ENCODE measurements at regions not wholly inside any gene's neighbourhood (a gene's known extent, or its start where the extent isn't known, plus 50 kb on each side); places are given as distances from the start of the nearest gene placed in this dataset.
A peak's percentile ranks its signal among the peaks of the same experiment; 100 is the strongest.

DNA sequence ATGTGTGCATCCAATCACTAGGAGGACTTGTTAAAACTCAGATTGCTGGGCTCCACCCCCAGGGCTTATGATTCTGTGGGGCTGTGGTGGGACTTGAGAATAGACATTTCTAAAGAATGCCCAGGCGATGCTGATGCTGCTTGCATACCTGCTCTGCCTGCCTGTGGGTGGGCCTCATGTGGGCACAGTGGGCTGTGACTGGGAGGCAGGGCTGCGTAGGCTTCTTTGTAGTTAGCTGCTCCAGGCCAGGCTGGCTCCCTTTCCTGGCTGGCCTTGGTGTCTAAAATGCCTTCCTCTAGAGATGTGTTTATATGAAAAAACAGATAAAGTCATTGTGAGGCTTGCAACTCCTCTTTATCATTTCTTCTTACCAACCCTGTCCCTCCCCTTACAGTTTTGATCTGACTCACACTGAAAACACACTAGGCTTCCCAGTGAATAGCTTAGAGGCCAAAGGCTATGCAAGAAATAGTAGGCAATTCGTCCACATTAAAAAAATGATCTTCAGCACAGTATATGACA, 495.5 kb upstream of the MAP3K7 start:
- DNase-seq, result no peak

DNA sequence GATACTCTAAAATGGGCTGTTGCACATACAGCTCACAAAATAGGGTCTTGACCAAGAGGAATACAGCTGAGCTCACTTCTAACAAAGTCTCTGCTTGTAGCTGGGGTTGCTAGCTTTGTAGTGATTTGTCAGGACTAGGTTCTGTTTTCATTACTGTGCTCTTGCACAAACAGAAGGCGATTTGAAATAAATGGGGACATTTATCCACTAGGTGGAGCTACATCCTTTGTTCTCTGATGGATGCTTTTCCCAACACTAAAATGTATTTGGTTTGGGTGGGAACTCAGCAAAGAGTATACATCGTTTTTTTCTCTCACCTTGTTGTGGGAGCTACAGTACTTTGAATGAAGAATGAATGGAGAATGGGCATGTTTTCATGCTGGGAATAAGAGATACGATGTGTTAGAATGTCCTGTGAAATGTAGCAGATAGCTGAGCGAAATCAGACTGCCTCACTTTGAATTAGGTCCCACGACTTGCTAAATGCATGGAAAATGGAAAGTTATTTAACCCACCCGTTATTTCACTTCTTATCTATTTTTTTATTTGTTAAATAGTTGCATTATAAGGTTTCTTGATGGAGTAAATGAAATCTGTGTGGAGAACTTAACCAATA, 494.7 kb upstream of the MAP3K7 start:
- DNase-seq, result peak; percentile 70

DNA sequence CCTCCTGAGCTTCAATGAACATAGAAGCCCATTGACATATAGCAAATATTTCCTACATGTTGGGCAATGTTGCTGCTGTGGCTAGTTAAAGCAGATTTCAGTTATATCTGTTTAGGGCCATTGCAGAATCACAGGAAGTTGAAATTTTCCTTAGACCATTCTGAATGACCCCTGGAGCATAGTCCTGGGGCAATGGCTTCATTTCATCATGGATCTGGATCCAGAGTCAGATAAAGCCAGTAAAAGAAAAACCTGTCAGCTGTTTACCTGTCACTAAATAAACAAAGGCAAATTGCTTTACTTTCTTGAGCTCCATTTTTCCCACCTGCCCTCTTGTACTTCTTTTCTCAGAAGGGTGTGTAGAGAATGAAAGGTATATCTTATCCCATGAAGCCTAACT, 494.0 kb upstream of the MAP3K7 start:
- DNase-seq, result no peak

DNA sequence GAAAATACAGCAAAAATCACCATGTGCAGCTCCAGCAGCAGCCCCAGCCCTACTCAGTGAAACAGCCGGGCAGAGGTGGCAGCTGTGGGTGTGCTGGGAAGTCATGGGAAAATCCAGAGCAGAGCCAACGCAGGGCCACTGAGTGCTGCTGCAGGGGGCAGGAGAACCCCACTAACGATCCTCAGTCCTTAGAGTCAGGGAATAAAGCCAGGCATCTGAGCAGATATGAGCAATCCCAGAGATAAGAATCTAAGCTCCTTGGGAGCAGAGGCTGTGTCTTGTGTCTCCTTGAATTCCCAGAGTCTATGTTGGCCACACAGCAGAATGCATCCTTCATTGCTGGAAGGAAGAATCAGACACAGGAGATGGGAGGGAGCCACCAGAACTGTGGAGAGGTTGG, 493.1 kb upstream of the MAP3K7 start:
- DNase-seq, result no peak

DNA sequence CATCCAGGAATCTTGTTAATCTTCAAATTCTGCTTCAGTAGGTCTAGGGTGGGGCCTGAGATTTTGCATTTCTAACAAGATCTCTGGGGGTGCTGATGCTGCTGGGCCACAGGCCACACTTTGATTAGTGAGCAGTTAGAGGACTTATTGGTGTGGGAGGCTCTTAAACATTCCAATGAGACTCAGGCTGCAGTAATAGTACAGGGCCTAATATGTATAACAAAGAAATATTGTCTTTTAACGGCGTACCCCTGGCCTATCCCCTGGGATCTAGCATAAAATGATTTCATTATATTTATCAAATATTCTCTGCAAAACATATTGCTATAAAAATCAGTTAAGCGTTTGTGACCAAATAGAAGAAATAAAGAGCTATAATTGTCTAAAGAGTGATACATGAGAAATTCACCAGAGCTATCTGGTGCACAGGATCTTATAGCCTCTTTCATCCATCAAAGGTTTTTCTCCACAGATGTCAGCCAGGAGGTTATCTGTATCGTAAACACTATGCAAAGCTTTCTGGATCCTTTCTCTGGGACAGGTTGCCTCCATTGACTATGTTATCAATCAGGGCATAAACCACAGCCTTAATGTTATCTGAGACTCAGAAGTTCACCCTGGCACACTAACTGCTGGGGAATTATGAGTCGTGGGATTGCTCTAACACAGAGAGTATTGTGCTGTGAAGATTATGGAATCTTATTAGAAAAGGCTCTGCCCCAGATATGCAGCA, 488.5 kb upstream of the MAP3K7 start:
- no peak for DNase-seq

DNA sequence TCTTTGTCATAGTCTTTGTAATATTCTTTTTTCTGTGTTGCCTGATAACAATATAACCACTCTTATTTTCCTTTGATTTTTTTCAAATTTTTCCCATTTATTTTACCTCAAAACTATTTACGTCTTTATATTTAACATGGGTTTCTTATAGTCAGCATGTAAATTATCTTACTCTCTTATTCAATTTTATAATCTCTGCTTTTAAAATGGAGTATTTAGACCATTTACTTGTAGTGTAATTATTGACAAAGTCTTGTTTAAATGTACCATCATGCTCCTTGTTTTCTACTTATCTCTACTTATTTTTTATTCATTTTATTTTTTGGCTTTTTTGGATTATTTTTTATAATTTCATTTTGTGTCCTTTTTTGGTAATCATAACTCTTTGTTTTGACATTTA, 476.5 kb upstream of the MAP3K7 start:
- DNase-seq, result no peak

DNA sequence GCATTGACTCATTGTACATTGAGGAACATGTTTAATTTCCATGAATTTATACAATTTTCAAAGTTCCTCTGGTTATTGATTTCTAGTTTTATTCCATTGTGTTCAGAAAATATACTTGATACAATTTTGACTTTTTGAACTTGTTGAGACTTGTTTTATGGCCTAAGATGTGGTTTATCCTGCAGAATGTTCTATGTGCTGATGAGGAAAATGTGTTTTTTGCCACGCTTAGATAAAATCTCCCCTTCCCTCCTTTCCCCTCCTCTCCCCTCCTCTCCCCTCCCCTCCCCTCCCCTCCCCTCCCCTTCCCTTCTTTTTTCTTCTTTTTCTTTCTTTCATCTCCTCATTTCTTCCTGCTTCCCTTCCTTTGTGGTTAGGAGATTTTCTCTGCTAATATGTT, 470.8 kb upstream of the MAP3K7 start:
- no peak for DNase-seq

DNA sequence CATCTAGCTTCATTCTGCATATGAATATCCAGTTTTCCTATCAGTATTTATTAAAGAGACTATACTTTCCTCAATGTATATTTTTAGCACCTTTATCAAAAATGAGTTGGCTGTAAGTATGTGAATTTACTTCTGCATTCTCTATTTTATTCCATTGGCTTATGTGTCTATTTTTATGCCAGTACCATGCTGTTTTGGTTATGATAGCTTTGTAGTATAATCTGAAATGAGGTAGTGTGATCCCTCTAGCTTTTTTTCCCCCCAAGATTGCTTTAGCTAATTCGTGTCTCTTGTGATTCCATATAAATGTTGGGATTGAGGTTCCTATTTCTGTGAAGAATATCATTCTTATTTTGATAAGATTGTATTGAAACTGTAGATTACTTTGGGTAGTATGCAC, 469.1 kb upstream of the MAP3K7 start:
- no peak for DNase-seq

DNA sequence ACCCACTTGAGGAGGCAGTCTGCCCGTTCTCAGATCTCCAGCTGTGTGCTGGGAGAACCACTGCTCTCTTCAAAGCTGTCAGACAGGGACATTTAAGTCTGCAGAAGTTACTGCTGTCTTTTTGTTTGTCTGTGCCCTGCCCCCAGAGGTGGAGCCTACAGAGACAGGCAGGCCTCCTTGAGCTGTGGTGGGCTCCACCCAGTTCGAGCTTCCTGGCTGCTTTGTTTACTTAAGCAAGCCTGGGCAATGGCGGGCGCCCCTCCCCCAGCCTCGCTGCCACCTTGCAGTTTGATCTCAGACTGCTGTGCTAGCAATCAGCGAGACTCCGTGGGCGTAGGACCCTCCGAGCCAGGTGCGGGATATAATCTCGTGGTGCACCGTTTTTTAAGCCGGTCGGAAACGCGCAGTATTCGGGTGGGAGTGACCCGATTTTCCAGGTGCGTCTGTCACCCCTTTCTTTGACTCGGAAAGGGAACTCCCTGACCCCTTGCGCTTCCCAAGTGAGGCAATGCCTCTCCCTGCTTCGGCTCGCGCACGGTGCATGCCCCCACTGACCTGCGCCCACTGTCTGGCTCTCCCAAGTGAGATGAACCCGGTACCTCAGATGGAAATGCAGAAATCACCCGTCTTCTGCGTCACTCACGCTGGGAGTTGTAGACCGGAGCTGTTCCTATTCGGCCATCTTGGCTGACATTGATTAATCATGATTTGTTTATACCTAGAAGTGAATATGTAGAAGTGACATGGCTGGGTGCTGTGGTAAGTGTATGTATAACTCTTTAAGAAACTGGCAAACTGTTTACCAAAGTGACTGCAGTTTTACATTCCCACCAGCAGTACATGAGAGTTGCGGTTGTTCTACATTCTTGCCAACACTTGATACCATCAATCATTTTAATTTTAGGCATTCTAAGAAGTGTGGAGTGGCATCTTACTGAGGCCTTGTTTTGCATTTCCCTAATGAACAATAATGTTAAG, 465.9 kb upstream of the MAP3K7 start:
- peak; percentile 18 for DNase-seq

DNA sequence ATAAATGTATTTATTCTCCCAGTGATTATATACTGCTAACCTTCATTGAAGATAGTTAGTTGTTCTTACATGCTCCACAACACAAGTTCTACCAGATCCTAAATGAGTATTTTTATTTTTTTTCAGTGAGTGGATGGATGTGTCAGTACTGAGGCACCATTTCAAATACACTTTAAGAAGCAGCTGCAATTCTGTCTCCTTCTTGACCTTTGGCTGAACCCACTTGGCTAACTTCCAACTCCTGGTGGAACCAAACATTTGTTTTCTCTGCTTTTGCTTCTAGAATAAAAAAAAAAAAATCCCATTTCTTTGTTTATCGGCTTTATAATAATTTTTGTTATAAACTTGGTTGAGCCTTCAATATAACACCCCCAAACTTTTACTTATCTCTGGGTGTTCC, 458.3 kb upstream of the MAP3K7 start:
- DNase-seq, result no peak

DNA sequence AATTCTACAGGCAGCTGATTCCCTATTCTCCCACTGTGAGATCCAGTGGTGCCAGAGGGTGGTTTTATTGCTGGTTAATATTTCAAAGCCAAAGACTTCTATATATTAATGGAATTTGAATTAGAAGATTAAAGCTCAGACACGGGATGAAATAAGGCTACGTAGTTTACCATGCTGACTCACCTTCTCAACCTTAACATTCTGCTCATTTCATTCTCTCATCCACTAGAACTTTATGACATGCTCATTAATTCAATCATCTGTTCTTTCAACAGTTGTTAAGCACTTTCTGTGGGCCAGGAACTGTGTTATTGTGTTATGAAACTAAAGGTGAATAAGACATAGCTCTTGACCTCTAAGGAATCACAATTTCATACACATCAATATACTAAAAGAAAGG, 456.9 kb upstream of the MAP3K7 start:
- no peak for DNase-seq

DNA sequence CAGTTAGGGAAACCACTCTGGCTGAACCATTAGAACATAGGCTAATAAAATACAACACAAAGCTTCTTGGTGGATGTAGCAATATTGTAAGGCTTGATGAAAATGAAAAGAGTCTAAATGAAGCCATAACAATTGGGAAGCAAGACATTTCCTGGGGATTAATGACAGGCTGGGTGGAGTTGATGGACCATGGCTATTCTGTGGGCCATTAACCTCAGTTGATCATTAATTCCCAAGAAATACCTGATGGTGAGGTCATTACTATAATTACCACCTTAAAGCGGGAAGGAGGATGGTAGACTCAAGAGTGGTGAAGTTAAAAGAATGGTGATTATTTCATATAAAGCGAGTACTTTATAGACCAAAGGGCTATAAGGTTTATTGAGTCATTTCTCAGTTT, 455.8 kb upstream of the MAP3K7 start:
- DNase-seq, result no peak

DNA sequence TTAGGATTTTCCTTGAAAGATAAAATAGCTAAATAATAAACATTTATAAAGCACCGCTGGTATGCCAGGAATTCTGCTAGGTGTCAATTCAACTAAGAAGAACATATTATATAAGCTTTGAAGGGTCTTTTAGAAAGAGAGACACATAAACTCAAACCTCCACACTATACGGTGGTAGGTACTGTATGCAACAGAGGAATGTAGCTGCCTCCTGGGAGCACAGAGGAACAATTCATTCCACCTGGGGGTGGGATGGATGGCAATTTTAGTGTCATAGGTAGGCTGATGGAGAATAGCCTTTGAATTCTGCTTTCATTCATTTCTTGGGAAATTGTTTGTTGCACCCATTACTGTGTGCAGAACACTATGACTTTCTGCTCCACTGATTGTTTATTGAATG, 447.1 kb upstream of the MAP3K7 start:
- DNase-seq, result no peak

DNA sequence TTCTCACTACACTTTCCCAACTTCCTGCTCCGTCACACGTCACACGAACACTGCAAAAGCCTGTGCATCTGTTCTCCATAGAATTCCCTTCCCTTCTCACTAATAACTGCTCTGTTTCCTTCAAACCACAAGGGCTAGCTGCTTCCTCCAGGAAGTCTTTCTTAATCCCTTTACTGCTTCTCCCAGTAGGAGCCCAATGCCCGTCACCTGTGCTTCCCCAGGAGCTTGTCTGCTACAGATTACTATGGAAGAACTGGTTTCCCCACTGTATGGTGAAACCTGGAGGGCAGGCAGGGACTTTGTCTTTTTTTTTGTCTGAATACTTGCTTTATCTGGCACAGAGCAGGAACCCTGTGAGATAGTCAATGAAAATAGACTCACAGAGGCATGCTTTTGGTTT, 444.7 kb upstream of the MAP3K7 start:
- no peak for DNase-seq

DNA sequence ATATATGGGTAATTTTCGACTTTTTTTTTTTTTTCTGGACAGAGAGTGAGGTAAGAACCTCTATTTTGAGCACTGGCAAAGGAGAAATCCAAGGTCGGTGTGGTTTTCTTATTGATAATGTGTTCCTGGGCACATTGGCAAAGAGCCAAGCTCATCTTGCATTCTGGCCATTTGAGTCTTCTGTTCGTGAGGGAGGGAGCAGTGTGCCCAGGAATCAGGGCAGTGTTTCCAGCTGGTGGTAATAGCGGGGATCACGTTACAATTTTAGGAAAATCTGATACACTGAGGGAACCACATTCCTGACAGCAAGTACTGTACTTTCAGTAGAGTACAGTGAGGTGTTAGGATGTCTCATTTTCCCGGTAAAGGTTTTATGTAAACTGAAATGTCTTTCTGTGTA, 442.3 kb upstream of the MAP3K7 start:
- peak; percentile 39 for DNase-seq

DNA sequence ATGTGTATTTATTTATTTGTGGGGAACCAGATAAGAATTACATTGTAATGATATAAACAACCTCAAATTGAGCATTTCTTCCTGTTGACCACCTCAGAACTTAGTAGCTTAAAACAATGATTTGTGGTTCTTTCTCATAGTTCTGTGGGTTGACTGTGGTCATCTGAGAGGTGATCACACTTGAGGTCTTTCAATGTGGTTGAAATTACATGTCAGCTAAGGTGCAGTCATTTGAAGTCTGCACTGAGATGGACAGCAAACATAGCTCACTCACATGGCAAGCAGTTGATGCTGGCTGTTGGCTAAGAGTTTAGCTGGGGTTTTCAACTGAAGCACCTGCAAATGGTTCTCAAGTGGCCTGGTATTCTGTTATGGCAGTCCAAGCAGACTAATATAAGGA, 436.7 kb upstream of the MAP3K7 start:
- no peak for DNase-seq

DNA sequence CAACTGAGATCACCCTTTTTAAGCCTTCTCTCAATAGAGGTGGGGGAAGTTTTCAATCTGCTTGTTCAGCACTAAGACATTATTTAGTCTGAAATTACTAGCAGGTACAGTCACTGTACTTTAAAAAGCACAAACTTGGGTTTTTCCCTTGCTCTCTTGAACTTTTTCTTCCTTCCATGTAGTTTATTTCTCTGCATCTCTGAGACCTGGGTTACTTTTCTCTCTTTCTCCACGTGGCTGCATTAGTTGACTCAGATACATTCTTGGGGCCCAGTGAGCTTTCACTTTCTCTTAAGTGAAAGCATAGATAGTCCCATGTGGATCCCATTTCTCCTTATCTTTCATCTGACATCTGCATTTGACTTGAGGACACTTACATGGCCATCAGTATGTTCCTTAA, 433.9 kb upstream of the MAP3K7 start:
- no peak for DNase-seq

DNA sequence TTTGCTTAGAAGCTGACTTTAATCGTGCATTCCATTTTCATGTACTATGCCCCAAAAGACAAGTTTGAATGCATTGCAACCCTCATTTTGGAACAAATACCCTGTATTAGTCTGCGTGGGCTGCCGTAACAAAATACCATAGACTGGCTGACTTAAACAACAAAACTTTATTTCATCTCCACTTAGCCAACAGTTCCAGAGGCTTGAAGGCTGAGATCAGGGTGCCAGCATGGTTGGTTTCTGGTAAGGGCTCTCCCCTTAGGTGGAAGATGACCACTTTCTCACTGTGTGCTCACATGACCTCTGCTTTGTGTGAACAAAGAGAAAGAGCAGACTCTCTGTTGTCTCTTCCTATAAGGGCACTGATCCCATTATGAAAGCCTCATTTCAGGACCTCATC, 431.7 kb upstream of the MAP3K7 start:
- DNase-seq, result no peak

DNA sequence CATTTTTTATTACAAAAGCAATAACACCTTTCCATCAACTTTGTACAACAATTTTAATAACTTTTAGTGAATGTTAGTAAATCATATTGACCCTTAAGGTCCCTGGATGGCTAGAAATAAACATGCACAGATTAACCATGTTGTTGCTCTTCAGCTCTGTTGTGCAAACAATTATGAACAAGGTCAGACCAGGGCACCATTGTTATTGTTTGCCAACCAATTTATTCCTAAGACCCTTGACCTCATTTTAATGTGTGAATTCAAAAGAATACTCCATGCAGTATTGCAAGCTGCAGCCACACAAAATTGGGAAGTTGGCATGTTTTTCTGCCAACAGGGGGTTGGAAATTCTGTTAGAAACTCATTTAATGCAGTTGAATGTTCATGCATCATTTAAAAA, 426.6 kb upstream of the MAP3K7 start:
- DNase-seq, result no peak

DNA sequence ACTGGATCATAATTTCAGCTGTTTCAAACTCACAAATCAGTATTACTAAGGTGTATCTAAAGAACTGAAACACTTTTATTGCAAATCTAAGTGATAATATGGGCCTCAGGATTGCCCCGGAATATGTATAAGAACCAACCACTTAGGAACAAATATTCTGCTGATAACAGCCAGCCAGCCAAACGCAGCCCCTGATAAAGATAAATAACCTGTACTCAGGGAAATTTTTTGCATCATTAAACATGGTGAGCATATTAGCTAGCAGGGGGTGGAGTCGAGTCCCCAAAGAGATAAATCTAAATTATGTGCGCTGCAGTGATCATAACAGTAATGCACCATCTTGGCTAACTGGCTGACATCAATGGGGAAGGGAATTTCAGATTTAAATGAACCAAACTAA, 410.2 kb upstream of the MAP3K7 start:
- DNase-seq, result no peak

DNA sequence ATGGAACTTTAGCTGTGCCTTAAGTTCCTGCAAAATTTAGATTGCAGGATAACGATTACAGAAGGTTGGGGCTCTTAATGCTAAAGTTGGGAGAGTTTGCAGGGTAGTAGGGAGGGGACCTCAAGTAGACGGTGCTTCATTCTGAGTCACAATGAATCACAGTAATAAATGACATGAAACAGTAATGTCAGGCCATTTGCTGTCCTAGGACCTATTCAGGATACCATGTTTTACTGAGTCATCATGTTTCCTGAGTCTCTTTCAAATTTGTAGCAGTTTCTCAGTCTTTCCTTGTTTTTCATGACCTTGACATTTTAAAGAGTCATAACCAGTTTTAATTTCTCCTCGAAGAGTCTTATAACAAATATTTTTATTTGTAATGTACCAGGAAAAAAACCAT, 406.9 kb upstream of the MAP3K7 start:
- DNase-seq, result no peak

DNA sequence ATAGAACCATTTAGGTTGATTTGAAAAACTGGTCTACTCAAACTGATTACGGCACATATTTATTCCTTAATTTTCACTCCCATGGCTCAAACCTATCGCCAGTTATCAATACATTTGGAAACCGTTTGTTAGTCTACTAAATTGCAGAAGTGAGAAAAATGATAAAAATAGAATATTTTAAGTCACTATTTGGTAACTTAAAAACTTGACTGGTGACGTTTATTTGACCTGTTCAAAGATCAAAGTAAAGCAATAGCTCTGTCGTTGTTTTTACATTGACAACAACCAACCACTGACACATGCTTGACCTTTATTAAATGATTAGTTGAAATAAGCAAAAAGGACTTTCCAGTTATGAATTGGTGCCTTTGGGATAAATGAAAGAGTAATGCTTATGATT, 402.9 kb upstream of the MAP3K7 start:
- DNase-seq, result no peak

DNA sequence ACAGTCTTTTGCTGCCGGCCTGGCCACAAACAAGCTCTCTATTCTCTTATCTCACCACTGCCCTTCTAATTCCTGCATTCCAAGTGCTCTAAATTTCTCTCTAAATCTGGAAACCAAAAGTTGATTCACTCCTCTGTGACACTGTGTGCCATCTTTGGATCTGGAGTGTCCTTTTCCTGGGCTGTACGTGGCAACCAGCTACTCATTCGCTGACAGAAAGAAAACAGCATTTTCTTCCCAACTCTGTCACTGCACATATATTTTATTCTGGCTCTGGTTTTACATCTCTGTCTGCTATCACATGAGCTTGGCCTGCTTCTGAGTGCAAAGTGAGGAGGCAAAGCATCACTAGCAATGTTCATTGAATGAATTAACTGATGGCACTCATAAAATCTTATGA, 397.2 kb upstream of the MAP3K7 start:
- DNase-seq, result no peak

DNA sequence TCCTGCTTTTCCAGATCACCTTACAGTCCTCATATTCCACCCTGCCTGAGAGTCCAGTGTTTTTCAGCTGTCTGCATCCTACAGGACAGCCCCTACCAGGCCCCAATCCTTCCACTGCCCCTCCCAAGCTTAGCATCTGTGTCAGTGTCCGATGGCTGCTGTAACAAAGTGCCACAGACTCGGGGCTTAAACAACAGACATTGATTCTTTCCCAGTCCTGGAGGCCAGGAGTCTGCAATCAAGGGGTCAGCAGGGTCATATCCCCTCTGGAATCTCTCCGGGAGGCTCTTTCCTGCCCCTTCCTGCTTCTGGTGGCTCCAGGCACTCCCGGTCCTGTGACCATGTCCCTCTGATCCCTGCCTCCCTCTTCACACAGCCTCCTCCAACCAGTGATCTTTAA, 396.6 kb upstream of the MAP3K7 start:
- DNase-seq, result no peak

All from NCI-H510A treated with DMSO at 0.1 percent for 48 hours (cell line).